Hematopoietic multipotent progenitor cell treated with erythropoietin and hydrocortisone succinate and interleukin-3 and kit ligand, for 4 days (in vitro differentiated cells): ENCODE measurements at regions not wholly inside any gene's neighbourhood (a gene's known extent, or its start where the extent isn't known, plus 50 kb on each side); places are given as distances from the start of the nearest gene placed in this dataset.
"Not testable (repeated sequence)": the region's sequence is repeated elsewhere in the genome, so short reads cannot be mapped to it uniquely, and the experiment has no call there.

ENCODE experiments used
- DNase-seq: peaks from one replicate; pipeline ENCODE4 v3.0.0-alpha.2; 2015

DNA sequence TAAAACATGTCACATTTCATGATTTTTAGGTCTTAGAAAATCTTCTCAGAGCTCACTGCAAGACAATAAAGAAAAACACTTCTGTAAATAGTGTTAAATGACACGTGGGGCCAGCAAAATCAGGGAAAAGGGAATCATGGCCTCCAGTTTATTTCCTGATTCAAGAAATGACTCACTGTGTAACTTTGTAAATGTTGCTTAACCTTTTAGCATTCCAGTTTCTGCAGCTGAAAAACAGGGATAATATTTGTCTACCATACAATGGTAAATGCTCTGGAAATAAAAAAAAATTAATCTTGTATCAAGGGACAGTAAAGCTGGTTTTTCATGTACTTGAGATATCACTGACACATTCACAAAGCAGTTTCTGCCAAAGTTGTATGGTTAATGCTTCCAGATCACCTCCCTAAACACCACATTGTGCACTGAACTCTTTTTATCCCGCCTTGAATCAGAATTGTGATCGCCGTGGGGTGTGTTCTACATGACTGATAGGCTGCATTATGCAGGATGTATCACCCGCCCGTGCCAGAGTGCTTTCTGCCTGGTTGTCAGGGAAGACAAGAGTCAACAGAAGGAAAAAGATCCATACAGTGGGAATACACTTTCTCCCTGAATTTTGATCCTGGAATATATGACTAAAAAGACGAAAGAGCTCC lies 238.8 kb downstream of the IKZF2 start:
- no peak for DNase-seq

DNA sequence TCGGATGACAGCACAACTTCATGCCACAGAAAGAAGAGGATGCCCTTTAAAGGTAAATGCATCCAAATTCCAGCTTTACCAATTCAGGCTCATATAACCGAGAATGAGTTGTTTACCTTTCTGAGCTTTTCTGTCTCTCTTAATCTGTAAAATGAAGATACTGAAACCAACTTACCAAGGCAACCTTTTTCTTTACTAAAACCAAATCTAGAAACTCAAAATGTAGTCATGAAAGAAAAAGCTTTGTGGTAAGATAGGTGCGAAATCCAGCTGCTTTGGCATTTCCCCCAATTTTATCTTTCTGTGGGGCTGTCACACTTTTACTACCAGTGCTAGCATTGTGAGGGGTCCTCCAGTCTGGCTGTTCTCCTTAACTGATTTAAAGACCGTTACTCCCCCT lies 240.4 kb downstream of the IKZF2 start:
- DNase-seq = no peak

DNA sequence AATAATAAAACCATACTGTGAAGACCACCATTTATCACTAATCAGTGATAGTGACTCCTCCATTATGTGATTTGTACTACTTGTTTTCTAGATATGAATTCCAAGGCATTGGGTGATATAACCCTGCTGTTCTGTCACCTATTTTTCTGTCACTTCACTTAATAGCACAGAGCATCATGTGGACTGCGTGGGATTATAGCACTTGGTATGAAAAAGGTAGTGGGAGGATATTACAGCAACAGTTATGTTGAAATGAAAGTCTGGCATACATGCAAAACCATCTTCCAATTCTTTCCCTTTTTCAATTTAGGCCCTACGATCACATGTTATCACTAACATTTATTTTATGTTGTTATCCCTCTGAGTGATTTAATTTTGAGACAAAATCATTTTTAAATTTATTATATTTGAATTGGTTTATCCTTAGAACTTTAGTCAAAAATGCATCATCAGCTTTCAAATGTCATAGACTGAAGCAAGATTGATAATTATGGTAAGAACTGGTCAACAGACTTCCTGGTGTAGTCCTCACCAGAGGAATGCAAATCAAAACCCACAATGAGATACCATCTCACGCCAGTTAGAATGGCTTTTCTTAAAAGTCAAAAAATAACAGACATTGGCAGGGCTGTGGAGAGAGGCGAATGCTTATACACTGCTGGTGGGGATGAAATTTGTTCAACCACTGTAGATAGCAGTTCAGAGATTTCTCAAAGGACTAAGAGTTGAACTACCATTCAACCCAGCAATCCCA lies 242.6 kb downstream of the IKZF2 start:
- DNase-seq = no peak

DNA sequence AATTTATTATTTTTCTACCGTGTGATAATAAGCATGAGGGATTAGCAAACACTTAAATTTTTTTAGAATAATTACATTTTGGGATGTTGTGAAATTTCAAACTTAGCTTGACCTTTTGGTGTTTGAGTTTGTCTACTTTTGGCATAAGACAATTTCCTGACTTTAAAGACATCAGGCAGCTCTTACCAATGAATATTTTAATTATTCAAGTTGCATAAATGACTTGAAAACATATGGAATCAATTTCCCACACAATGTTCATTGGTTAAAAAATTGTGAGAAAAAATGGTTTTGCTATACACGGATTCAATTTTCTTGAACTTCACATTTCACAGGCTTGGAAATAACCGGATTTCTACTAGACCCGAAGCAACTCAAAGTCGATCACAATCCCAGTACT lies 243.4 kb downstream of the IKZF2 start:
- DNase-seq = no peak

DNA sequence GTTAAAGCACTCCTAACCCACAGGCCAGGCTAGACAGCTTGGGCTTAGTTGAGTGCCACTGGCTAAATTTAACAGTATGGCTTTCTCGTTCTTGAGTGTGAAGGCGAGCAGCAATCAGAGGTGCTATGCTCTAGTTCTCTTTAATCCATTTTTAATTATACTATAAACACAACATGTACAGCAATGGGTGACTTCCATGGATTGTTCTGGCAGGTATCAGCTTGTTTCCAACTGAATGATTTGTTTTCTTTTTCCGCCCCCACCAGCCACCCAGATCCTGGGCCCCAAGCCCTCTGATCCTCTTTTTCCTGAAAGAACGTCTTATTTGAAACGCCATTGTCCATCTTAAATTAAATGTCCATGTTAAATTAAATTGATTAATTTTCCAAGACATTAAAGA lies 244.8 kb downstream of the IKZF2 start:
- no peak for DNase-seq

DNA sequence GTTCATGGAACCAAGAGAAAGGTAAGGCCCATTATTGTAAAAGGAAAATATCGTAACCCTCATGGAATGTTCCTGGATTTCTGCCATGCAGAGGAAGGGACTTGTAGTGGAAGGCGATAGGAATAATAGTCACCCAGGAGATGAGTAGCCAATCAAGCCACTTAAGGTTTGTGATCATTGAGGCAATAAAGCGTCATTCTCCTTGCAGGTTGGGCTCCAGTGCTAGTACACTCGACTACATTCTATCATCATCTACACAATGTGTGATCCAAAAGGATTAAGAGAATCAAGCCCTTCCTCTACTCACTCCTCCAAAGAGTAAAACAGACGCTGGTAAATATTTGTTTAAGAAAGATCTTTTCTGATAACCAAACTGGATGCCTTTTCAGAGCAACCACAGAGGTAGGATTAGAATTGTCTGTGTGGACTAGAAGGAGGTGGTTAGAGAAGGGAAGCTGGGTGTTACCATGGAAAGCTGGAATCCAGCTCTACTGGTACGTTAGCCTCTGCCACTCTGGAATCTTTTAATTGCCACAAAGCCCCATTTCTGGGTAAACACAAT lies 245.7 kb downstream of the IKZF2 start:
- DNase-seq = no peak

DNA sequence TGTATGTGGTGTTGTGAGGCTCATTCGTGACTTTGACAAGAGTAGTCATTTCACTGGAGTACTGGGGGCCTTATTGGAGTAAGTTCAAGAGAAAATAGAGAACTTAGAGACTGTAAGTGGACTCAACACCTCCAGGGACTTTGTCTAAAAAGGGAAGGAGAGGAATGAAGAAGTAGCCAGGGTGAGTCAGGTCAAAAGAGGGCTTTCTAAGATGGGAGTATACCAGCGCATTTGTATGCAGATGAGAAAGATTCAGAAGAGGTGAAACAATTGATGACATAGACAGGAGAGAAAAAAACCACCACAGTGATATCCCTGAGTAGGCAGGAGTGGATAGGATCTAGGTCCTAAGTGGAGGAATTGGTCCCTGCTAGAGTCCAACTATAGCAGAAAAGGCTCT lies 246.8 kb downstream of the IKZF2 start:
- DNase-seq = peak; percentile 38

DNA sequence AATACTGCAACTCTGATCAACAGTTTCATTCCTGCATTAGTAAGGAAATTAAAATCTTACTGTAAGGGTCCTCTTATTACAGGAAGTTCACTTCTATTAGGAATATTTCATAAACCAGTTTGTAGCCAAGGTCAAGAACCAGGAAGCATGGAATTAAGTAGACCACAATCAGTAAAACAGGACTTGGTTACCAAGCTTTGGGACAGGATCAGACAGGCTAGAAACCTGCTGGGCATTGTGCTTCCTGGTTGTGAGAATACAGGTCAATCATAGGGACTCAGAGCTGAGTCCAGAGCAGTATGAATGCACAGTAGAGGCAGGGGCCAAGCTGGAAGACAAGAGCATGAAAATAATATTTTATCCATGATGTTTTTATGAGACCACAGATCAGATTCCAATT lies 248.0 kb downstream of the IKZF2 start:
- no peak for DNase-seq

DNA sequence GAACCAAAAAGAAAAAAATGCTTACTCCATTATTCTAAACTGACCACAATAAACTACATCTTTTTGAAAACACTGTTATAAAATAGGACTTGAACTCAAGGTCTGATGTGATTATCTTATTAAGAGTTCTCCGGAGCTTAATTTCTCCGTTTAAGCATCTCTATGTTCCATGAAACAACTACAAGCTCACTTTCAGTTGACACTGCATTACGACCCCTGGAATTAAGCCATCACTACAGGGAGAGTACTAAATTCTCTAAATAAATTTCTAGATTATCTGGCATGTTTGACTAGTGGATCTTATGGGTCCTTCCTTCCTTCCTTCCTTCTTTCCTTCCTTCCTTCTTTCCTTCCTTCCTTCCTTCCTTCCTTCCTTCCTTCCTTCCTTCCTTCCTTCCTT lies 249.0 kb downstream of the IKZF2 start:
- no peak for DNase-seq

DNA sequence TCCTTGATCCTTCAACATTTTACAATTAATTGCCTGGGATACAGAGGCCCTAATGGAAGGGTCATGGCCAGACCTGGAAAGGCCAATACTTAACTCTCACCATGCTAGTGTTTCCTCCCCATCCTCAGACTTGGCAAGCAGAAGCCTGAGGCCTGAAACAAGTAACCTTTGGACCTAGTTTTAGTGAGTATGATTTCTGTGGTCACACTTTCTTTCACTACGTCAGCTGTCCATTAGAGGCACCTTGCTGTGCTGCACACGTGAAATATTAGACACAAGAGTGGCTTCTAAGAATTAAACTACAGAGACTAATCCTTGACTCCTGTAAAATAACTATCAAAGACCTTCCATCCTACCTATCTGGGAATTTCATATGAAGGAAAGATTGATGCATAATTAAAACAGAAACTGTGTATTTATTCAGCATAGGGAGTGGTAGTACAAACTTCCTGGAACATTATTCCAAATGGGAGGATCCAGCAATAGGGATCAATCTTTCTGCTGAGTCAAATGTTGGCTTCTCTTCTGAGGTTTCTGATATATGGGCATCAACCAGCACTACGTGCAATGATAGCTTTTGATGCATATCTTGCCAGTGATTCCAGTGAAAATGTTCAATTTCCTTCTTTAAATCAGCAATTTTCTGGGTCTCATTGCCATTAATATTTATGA lies 249.7 kb downstream of the IKZF2 start:
- no peak for DNase-seq

DNA sequence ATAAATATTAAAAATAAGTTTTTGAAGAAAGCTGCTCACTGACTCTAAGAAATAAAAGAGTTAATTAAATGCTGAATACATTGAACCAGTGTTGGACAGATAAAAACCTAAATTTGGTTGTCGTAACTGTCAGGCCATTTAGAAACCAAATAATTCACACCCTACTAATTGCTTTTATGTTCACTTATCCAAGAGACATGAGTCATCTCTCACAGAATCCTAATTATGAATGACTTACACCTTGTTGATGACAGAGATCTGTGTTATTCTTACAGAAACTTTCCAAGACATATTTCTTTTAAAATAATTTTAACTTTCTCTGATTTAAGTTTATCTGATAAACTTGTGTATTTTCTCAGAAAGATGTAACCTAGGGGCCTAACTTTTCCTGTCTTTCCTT lies 250.7 kb downstream of the IKZF2 start:
- no peak for DNase-seq

DNA sequence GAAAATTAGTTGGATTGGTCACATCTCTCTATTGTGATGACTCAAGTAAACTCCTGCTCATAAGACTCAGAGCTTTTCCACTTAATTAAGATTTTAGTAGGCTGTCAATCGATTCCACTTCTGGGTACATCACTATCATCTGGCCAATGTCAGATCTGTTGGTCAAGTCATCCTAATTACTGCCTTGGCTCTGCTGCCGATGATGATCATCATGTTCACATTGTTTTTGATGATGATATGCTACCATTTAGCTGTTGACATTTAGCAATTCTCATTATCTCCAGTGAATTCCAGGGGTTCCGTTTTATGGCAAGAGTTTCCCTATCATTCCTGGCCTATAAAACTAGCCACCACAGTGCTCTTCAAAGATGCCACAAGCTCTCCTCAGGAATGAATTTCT lies 253.4 kb downstream of the IKZF2 start:
- DNase-seq = no peak

DNA sequence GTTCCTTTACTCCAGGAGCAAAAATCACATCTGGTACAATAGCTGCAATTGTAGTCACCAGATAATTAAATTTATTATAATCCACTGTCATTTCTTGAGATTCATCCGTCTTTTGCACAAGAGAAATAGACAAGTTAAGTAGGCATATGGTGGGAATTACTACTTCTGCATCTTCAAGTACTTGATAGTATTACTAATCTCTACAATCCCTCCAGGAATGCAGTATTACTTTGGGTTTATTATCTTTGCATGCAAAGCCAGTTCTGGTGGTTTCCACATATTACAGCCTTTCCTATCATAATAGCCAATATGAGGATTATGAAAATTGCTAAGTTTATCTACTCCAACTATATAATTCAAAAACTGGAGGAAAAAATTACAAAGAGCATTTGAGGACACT lies 254.1 kb downstream of the IKZF2 start:
- DNase-seq = no peak

DNA sequence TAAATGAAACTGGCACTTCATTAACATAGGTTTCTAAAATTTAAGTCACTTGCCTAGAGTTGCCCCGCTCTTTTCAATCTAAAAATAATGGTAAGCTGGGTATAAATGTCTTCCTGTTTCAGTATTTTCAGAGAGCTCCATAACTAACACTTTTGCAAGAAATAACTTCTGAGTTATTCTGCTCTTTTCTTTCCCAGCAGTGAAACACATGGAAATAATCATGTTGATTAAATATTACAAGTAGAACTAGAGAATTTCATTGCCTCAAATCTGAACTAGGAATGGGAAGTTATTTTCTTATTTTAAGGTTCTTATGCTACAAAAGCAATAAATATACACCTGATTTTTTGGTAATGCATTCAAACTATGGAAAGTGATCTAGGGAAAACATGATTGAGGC lies 257.4 kb downstream of the IKZF2 start:
- no peak for DNase-seq

DNA sequence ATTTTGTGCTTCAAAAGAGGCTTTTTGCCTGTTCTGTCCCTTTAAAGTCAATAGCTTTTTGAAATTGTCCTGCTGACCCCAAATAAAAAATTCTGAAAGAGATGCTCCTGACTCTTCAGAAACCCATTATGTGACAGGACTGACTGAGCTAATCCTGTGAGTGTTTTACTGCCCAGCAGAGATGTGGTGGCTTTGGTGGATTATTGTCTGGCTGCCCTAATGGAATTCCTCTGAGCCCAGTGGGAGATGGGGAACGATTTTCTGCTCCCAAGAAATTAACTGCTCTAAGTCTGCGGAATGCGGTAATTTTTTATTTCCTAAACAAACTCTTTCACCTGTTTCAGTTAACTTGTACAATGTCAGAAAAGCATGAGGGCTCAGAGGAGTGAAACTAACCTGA lies 258.2 kb downstream of the IKZF2 start:
- no peak for DNase-seq

DNA sequence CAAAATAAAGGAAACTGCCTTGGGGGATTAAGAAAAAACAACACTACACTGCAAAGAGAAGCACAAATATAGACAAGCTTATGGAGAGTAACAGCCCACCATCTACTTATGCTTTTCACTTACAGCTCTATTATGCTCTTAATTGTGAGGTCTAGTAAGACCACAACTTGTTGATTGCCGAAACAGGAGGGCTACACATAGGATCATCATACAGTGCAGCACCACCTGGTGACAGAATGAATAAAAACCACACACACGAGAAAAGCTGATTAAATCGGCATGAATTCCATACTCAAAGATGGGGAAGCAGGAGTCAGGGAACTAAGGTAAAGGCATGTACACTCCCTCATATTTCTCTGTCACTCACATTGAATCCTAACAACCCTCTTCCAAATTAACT lies 259.2 kb downstream of the IKZF2 start:
- peak; percentile 47 for DNase-seq

DNA sequence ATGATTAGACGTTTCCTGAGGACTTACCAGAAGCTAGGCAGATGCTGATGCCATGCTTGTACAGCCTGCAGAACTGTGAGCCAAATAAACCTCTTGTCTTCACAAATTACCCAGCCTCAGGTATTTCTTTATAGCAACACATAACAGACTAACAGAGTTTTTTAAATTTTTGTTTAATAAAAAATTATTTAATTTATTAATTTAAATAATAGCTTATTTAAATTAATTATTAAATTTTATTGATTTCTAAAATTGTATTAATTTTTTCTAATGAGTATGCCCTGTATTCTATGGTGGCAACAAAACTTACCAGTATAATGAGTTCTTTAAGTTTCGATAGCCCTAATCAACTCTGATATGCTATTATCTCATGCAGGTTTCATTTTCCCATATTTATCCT lies 259.8 kb downstream of the IKZF2 start:
- DNase-seq = no peak

DNA sequence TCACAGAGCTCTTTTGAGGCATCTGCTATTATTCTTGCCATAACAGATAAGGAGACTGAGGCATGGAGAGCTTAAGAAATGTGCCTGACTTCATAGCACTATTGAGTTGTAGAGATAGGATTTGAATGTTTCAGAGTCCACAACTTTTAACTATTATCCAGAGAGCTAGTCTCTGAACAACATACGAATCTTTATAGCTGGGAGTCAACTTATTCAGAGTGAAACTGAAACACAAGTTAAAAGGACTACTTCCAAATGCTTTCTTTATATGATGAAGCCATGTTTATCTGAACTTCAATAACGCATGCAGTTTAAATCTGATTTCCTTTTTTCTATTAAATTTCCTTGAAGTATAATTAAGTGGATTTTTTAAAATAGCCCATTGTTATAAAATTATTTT lies 268.8 kb downstream of the IKZF2 start:
- no peak for DNase-seq

DNA sequence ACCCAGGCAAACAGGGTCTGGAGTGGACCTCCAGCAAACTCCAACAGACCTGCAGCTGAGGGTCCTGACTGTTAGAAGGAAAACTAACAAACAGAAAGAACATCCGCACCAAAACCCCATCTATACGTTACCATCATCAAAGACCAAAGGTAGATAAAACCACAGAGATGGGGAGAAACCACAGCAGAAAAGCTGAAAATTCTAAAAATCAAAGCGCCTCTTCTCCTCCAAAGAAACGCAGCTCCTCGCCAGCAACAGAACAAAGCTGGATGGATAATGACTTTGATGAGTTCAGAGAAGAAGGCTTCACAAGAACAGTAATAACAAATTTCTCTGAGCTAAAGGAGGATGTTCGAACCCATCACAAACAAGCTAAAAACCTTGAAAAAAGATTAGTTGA lies 274.9 kb downstream of the IKZF2 start:
- not testable (repeated sequence) for DNase-seq

DNA sequence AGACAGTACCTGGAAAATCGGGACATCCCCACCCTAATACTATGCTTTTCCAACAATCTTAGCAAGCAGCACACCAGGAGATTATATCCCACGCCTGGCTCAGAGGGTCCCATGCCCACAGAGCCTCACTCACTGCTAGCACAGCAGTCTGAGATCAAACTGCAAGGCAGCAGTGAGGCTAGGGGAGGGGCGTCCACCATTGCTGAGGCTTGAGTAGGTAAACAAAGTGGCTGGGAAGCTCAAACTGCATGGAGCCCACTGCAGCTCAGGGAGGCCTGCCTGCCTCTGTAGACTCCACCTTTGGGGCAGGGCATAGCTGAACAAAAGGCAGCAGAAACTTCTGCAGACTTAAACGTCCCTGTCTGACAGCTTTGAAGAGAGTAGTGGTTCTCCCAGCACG lies 275.5 kb downstream of the IKZF2 start:
- DNase-seq = not testable (repeated sequence)

DNA sequence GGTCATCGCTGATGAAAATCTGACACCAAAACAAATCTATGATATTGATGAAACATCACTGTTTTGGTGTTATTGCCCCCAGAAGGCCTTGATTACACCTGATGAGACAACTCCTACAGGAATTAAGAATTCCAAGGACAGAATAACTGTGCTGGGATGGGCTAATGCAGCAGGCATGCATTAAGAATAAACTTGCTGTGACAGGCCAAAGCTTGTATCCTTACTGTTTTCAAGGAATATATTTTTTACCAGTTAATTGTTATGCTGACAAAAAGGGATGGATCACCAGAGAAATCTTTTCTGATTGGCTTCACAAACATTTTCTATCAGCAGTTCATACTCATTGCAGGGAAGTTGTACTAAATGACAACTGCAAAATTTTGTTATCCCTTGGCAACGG lies 278.2 kb downstream of the IKZF2 start:
- no peak for DNase-seq

DNA sequence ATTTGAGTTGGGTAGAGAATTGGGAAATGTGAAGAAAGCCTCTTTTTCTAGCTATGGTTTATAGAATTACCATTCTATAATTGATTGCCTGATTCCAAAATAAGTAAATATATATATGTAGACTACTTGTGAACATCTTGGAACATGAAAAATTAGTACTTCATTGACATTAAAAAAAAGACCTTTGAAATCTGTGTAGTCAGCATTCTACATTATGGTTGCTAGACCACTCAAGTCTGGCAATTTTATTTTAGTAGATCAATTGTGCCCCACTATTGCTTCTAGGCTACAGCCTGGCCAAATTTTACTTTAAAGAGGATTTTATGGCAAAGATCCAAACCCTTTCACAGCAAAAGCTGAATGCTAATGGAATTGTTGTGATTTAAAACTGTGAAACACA lies 279.8 kb downstream of the IKZF2 start:
- no peak for DNase-seq

DNA sequence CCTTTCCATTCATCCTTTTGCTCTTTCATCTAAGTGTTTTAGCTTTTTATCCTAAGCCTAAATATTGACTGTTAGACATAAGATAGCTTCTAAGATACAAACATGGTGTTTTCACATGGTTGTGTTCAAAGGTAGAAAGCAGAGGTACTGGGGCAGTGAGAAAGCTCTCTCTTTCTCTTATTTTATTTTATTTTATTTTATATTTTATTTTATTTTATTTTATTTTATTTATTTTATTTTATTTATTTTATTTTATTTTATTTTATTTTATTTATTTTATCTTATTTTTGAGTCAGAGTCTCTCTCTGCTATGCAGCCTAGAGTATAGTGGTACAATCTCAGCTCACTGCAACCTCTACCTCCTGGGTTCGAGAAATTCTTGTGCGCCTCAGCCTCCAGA lies 287.2 kb downstream of the IKZF2 start:
- DNase-seq = no peak

DNA sequence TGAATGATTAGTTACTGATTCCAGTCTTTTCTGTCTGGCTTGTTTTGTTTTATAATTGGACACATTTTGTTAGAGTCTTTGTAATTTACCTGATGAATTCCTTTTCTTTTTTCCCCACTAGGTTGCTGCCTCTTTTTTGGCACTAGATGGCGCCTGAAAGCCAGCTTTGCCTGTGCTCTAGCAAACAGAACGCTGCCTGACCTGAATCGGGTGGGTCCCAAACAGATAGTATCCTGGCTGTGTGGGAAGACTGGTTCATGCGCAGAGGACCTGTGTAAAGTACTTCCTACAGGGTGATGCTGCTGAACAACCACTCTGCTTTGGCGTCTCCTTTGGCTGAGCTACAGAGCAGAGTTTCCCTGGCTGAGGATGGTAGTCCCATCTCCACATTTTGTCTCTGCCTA lies 288.2 kb downstream of the IKZF2 start:
- peak; percentile 88 for DNase-seq
